GM18507 (cell line): ENCODE measurements at regions not wholly inside any gene's neighbourhood (a gene's known extent, or its start where the extent isn't known, plus 50 kb on each side); places are given as distances from the start of the nearest gene placed in this dataset.

Experiments
- DNase-seq: peaks from one replicate; pipeline ENCODE4 v3.0.0; 2011; ENCODE audit warnings: low read depth; ENCODE audit not compliant: insufficient read length; ENCODE audit errors: extremely low spot score
- FAIRE-seq: peaks from 2 replicates; lab custom pipeline; 2011; peaks lifted over from hg19 to GRCh38; lab: Jason Lieb, UNC

DNA sequence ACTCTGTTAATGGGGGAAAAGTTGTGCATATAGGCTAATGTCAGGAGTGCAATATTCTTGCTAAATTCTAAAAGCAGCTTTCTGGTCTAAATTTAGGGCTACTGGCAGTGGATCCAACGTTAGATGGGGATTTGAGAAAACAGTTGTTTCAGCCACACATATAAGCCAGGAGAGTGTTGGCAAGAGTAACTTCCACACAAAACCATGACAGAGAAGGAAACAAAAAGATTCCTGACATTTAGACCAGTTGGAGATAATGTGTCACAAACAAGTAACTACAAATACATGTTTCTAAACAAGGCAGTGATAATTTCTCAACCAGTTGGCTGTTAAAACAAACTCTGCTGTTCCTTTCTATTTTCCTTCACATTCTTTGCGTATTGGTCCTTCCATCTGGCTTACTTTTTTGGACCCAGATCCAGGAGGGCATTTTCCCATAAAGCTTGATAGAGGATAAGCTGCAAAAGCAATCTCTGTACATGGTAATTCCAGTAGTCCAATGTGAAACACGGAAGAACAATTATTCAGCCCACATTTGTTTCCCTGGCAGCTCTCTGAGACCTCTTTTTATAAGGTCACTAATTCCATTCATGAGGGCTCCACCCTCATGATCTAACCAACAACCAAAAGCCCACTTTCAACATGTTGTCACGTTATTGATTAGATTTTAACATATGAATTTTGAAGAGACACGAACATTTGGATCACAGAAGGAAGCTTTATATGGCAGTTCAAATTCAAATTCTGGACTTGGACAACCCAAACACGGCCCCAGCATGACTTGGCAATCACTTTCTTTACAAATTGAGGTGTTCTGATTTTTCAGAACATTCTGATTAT lies 1888.6 kb downstream of the MRPL39 start:
- DNase-seq = no peak
- no peak for FAIRE-seq

DNA sequence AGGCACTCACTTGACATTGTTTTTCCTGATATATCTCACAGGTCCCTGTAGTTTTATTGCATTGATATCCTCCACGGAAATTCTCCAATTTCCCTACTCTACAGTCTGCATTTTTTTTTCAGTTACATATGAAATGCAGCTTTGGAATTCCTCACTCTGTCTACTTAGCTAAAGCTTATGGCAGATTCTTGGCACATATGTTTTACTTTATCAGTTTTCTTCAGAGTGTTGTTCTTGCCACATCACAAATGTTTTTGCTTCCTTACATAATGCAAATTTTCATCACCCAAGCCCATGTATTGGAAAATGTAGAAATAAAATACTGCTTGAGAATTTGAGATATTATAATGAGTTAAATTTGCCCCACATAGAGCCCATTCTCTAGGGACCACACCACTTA lies 1895.1 kb downstream of the MRPL39 start:
- FAIRE-seq (no peak), DNase-seq (no peak)

DNA sequence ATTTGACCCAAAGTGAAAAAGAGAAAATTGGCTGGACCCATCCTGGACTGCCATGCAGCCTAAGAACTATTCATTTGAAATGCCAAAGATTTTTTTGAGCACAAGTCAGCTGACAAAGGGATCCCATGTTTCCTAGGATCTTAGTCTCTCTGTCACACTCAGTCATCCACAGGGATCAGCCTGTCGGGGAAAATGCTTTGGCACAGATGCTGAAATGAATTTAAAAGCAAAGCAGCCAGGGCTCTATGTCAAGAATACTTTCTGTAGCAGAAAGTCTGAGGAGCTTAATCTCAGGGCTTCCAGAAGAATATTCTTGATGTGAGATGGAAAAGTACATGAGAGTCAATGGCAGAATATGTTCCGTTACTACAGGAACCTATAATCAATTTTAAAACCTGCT lies 1900.8 kb downstream of the MRPL39 start:
- DNase-seq = no peak
- FAIRE-seq = no peak

DNA sequence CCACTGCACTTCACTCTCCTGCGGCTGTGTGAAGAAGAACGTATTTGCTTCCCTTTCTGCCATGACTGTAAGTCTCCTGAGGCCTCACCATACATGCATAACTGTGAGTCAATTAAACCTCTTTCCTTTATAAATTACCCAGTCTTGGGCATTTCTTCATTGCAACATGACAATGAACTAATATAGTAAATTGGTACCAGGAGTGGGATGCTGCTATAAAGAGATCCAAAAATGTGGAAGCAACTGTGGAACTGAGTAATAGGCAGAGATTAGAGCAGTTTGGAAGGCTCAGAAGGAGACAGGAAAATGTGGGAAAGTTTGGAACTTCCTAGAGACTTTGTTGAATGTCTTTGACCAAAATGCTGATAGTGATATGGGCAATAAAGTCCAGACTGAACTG lies 1907.9 kb downstream of the MRPL39 start:
- DNase-seq (no peak), FAIRE-seq (no peak)

DNA sequence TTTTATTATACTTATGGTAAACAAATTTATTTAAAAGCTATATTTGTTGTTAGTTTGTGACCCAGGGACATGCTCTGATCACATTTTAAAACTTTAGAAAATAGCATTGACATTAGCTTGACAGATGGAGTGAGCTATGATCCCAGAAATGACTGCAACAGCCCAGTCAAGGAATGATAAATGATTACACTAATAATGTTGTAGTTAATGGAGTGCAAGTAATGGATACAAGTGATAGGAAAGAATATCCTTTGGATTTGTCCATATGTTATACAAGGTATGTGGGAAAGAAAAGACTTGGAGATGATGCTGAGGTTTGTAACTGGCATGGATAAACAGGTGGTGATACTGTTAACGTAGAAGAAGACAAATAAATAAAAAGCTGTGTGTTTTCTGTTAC lies 1908.7 kb downstream of the MRPL39 start:
- DNase-seq = no peak
- no peak for FAIRE-seq

DNA sequence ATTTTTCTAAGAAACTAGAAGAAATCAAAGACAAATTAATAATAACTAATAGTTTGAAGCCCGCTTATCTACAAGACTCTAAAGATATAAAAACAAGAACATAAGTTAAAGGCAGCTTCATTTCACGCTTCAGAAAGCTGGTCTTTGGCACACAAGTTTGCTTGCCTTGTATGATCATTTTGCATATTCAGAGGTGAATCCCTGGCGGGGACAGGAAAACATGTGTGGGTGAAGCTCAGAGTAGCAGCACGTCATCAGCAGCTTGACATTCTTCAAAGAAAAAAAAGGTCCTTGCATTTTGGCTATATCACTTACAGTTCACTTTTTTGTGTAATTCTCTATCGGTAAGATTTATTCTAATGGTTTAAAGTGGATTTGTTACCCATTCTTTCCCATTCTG lies 1911.8 kb downstream of the MRPL39 start:
- no peak for DNase-seq
- no peak for FAIRE-seq

DNA sequence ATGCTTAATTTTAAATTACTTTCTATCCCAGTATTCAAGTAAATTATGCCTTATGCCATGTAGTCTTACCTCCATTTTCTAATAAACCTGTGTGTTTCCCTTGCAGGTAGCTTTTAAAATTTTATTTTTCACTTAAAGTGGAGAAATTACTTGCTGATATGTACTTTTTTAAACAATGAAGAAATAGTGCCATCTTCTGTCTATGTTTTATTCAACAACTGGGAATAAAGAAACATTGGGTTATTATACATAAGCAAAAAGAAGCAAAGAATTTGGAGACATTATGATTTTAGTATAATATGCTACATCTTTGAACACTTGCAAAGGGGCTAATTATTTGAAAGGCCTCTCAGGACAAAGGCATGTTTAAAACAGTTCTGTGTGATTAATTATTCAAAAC lies 1912.9 kb downstream of the MRPL39 start:
- FAIRE-seq = no peak
- DNase-seq = no peak

DNA sequence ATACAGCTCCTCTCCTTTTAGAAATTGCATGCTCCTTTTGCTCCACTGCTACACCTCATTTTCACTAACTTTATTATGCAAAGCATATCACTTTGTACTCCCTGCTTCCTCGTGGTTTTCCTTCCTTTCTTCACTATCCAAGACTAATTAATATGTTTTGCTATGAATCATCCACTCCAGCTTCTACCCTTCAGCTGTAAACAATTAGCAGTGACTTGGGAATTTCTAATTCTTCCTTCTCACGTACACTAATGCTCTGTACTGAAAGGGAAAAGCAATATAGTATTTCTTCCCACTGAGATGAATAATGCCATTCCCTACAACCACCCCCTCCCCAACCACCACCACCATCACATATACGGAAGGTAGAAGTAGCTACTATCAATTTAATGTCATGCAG lies 1917.0 kb downstream of the MRPL39 start:
- FAIRE-seq (no peak), DNase-seq (no peak)

DNA sequence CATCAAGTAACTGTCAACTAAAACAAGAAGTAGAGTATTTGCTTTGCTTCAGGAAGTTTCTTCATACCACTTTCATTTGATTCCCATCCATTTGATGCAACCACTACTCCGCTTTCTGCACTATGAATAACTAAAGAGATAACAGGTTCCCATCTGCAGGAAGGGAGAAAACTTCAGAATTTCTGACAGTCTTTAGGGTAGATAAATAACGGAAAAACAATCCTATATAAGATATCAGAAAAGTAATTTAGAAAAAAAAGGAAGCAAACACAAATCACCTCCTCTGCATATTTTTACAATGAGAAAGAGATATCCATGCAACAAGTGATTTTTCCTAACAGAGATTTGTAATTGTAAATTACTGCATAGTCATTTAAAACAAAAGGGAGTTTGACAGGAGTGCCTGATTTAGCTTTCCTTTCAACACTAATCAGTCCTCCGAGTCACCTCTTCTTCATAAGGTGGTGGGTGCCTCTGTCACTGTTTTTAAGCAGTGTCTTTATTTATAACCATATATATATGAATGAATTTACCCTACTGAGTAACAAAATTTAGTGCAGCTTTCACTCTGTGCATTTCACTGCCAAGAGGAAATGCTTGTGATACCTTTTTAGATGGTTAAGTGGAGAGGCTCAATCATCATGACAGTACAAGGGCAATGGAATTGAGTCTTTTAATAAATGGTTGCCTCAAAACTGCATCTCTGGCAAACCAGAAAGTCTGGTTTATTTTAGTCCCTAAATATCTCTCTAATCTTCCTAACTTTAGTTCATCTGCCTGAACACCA lies 1920.4 kb downstream of the MRPL39 start:
- FAIRE-seq = no peak

DNA sequence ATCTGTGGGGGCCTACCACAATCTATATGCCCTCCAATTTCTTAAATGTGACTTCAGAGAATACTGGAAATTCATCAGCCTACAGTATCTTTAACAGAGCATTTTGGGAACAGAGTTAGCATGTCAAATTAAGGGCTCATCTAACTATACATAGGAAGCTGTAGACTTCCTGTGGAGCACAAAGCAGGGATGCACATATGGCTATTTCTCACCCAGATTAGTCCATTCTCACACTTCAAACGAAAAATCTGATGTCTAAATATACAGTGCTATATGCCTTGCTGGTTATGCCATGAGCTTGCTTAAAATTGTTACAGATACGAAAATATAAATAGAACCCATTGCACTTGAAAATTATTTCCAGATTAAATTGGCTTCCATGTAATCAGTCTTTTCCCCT lies 1922.8 kb downstream of the MRPL39 start:
- FAIRE-seq (no peak), DNase-seq (no peak)

More for the DNA sequence above, 1920.4 kb downstream of the MRPL39 start:
- DNase-seq = no peak

DNA sequence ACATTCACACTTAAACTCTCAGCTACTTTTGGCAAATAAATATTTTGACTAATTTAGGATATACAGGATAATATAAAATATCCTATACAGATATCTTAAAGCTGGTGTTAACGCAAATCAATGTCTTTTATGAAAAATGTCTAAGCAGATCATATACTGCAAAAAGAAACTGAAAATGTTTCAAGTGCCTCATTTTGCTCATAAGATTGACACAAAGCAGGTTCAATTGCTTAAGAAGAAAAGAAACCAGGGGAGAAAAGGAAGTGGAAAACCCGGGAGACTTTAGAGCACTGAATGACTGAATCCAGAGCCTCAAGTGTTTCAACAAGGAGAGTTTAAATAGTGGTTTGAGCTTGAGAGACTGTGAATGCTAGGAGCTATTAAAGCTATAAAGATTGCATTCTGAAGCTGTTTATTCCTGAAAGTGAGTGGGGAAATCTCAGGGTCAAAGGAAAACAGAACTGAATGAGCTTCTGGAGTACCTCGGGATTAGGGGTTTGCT lies 1943.0 kb downstream of the MRPL39 start:
- DNase-seq (no peak), FAIRE-seq (no peak)

DNA sequence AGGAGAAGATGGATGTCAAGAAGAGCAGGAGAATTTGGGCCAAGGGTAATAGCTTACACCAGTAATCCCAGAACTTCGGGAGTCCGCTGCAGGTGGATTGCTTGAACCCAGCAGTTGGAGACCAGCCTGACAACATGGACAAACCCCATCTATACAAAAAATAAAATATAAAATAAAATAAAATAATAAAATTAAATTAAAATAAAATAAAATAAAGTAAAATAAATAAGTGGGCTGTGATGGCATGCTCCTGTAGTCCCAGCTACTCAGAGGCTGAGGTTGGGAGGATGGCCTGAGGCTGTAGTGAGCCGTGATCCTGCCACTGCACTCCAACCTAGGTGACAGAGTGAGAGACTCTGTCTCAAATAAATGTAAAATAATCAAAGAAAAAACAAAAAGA lies 1946.7 kb downstream of the MRPL39 start:
- FAIRE-seq = no peak
- no peak for DNase-seq

DNA sequence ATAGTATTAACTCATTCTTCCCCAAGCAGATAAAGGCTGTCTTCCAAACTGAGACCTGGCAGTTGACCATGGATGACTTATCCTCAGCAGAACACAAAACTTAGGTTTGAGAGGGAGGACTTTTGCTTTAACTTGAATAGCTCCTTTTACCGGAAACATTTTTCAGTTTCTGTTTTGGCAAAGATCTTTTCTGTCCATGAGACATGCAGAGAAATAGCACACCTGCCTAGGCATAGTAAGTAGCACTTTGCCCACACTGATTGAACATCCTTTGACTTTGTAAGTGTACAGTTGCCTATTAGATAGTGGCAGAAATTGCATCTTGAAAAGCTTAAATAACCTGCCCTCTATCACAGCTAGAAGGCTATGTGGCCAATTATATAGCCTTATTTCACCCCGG lies 1962.5 kb downstream of the MRPL39 start:
- DNase-seq (no peak), FAIRE-seq (no peak)

DNA sequence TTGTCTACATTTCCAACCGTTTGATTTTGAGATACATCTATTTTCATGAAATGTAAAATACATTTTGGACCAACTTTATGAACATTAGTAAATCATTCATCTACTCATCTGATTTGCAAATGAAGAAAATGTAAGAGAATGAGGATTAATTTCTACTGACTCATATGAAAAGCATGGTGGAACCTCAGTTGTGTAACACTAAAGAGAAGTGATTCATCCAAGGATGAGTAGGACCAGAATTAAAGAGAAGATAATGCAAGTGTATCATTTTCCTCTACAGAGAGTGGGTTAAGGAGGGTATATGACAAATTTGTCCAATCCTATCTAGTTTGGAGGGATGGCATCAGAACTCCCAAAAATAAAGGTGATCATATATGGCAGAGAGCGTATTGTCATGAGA lies 1967.6 kb downstream of the MRPL39 start:
- DNase-seq = no peak

DNA sequence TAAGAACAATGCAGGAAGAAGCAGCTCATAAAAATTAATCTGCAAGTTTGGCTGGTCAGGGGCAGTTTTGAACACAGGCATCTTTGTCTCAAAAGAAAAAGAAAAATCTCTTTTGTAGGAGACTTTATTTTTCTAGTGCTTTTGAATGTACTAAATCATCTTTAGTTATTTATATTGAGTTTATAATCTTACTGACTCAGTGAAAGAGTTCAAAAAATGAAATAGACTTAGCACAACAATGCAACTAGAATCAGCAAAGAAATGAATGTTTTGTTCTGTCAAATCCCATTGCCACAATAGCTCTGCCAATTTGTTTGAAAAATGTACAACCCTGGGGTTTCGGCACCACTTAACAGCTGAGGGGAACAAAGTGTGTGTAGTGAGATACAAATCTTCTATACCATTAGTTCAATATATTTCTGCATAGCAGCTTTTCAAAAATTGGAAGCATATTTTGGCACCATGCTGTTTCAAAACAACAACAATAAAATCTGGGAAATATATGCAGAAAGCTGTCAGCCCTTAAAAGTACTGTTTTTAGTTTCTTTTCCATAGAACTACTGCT lies 1969.1 kb downstream of the MRPL39 start:
- no peak for FAIRE-seq
- DNase-seq = no peak

More for the DNA sequence above, 1967.6 kb downstream of the MRPL39 start:
- no peak for FAIRE-seq

DNA sequence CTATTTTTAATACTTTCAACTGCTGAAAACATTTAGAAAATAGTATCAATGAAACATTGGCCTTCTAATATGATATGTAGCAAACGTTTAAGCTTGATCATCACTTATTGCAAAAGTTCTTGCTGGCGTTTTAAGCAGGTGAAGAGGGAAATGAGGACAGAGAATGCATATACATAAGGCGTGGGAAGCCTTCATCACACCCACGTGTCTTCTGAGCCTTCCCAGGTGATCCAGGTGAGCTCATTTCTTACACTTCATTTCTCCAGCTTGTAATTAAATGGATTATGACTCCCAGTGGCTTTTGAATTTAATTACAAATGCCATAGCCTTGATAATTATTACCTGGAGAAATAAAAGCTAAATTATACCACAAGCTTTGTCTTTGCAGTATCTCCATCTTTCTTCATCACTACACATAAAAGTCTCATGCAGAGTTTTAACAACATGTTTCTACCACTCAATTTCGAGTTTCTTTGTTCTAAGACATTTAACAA lies 1973.8 kb downstream of the MRPL39 start:
- FAIRE-seq = no peak

DNA sequence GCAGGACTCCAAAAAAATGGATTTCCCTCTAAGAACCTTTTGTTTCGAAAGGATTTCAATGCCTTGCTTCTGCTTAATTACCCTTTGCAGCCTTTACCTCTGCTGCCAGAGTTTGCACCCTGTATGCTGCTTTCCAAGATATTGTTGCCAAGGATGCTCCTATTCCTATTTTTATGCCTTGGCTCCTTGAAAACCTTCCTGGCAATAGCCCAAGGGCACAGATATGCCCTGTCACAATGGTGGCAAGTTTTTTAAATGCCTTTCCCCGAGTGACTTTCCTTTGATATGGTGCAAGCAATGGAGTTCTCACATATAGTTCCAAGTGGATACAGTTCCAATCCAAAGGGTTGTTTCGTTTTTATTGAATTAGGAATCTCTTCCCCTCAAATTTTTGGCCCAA lies 1983.0 kb downstream of the MRPL39 start:
- FAIRE-seq (no peak), DNase-seq (no peak)

More for the DNA sequence above, 1973.8 kb downstream of the MRPL39 start:
- no peak for DNase-seq

DNA sequence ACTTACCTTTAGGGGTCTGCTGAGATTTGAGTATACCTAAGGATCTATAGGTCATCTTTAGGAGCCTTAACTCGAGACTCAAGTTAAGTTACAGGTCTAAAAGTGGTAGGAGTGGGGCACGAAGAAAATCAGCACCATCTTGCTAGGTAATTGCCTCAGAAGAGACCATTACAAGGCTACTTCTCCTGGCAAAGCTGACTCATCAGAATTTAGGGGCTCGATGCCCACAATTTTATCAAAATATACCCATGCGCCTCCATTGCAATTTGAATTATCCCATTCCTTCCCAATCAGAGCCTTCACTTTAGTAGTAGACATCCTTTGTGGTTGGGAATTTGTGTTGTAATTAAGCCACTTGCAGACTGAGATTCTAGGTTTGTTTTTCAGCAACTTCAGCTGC lies 1994.3 kb downstream of the MRPL39 start:
- FAIRE-seq = no peak
- no peak for DNase-seq

DNA sequence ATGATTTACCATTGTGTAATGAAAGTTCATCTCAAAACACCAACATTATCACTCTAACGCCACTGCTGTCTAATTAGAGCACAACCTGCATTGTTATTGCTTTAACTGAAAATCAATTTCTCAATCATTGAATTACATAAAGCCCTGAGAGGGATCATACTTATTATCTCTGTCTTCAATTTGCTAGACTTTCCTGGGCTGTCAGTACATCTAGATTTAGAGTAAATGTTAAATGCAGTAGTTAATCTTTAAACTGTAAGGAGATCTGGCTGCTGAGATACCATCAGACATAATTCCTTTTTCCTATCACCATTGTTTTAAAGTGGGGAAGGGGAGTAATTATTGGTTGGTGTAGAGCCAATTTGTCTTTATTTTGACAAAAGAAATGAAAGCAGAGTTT lies 1995.1 kb downstream of the MRPL39 start:
- FAIRE-seq (no peak), DNase-seq (no peak)

DNA sequence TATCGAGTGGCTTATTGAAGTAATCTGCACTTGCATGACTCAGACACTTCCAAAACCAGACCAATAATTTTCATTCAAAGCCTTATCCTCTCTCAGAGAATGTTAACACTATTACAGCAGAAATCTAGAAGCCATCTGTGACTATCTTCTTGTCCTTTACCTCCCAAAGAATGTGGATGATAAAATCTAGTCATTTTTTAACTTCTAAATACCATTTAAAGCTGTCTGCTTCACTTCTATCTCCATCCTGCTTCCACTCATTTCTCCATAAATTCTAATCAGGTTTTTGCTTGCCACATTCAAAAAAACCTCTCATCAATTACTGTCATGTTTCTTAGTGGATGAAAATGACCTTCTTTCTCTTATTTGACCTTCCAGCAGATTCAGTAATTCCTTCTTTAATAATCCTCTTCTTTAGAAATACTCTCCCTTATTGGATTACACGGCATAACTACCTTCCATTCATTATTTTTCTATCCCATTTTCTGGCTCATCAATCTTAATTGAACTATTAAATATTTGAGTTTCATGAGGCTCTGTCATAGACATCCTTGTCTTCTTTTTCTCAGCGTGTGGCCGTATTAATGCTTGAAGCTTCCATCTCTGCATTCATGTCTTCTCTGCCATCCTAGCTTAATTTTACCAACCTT lies 1999.4 kb downstream of the MRPL39 start:
- DNase-seq (no peak), FAIRE-seq (no peak)
